ENCODE measurements at regions not wholly inside any gene's neighbourhood (a gene's known extent, or its start where the extent isn't known, plus 50 kb on each side); places are given as distances from the start of the nearest gene placed in this dataset.

DNA sequence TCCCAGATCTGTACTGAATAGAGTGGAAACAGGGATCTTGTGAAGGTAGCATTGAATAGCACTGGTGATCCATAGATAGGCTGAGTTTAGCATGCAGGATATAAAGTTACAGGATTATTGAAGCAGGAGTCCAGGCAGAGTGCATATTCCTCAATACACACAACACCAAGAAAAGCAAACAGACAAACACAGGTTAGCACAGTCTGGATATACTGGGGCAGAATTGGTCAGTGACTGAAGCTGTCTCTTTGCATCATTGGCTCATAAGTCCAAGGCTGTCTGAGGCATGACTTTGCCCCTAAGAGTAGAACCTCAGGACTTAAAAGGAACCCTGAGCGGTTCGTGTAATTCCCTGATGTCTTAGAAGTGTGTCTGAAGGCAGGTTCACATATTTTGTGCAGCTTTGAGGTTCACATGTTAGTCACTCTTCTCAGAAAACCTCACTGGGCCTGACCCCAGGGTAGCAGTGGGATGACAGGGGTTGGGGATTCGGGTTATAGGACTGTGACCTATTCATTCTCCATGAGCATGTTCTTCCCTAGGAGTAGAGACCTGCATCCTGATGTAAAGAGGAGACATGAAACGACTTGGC lies 134.6 kb downstream of the AASDH start:
- TF ChIP-seq, protein P1, sequence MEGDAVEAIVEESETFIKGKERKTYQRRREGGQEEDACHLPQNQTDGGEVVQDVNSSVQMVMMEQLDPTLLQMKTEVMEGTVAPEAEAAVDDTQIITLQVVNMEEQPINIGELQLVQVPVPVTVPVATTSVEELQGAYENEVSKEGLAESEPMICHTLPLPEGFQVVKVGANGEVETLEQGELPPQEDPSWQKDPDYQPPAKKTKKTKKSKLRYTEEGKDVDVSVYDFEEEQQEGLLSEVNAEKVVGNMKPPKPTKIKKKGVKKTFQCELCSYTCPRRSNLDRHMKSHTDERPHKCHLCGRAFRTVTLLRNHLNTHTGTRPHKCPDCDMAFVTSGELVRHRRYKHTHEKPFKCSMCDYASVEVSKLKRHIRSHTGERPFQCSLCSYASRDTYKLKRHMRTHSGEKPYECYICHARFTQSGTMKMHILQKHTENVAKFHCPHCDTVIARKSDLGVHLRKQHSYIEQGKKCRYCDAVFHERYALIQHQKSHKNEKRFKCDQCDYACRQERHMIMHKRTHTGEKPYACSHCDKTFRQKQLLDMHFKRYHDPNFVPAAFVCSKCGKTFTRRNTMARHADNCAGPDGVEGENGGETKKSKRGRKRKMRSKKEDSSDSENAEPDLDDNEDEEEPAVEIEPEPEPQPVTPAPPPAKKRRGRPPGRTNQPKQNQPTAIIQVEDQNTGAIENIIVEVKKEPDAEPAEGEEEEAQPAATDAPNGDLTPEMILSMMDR (IDR thresholded peaks at IDR 0.05): no peak
- no peak for TF ChIP-seq EZH2 (IDR thresholded peaks at IDR 0.05)
- TF ChIP-seq EZH2phosphoT487 (IDR thresholded peaks at IDR 0.05): no peak
